ENCODE measurements at regions not wholly inside any gene's neighbourhood (a gene's known extent, or its start where the extent isn't known, plus 50 kb on each side); places are given as distances from the start of the nearest gene placed in this dataset.

GRCh38 chr7:41481353-41481752 is 221.5 kb downstream of the INHBA start:
- TF ChIP-seq GATA2 (IDR thresholded peaks at IDR 0.05; ENCODE audit: low read depth, low read length) (no peak), GATA3 (IDR thresholded peaks at IDR 0.05; ENCODE audit: low read depth, low read length) (no peak)

GRCh38 chr7:41478187-41478586 is 224.7 kb downstream of the INHBA start:
- TF ChIP-seq GATA2 (IDR thresholded peaks at IDR 0.05; ENCODE audit: low read depth, low read length) (no peak), GATA3 (IDR thresholded peaks at IDR 0.05; ENCODE audit: low read depth, low read length) (no peak)

- no peak for TF ChIP-seq GATA2 (IDR thresholded peaks at IDR 0.05; ENCODE audit: low read depth, low read length)
- TF ChIP-seq GATA3 (IDR thresholded peaks at IDR 0.05; ENCODE audit: low read depth, low read length) = no peak
Measured at GRCh38 chr7:41476460-41476803, 226.5 kb downstream of the INHBA start.

GRCh38 chr7:41475801-41476459 is 227.0 kb downstream of the INHBA start:
- TF ChIP-seq GATA2 (IDR thresholded peaks at IDR 0.05; ENCODE audit: low read depth, low read length) (no peak), GATA3 (IDR thresholded peaks at IDR 0.05; ENCODE audit: low read depth, low read length) (no peak)

DNA sequence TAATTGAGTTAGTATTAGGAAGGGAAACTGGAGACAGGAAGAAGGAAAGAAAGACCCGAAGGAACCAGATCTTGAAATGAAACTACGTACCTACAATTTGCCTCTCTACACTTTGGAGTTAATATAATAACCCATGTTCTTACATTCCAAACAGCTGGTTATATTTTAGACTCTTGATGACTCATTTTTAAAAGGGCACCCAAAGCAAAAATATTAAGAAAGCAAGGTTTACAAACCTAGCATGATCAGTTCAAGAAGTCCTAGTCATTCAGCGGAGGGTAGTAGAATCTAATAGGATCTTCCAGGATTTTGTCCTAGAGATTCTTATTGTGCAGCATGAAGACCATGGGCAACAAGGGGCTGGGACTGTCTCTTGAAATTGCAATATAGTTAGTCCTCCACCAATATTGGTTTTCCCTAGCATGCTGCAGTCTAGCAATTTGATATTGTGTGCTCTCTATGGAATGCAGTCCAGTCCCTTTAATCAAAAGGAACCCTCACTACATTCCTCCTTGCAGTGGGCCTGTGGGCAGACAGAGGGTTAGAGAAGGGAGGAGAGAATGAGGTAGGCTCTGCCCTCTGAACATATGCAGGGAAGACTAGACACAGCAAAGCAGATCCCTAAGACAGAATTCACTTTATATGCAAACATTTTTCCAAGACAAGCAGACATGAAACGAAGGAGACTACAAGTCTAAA is 230.3 kb downstream of the INHBA start:
- TF ChIP-seq GATA3 (IDR thresholded peaks at IDR 0.05; ENCODE audit: low read depth, low read length) (no peak), GATA2 (IDR thresholded peaks at IDR 0.05; ENCODE audit: low read depth, low read length) (no peak)

- no peak for TF ChIP-seq GATA2 (IDR thresholded peaks at IDR 0.05; ENCODE audit: low read depth, low read length)
- no peak for TF ChIP-seq GATA3 (IDR thresholded peaks at IDR 0.05; ENCODE audit: low read depth, low read length)
Measured at GRCh38 chr7:41470081-41470480, 232.8 kb downstream of the INHBA start.

DNA sequence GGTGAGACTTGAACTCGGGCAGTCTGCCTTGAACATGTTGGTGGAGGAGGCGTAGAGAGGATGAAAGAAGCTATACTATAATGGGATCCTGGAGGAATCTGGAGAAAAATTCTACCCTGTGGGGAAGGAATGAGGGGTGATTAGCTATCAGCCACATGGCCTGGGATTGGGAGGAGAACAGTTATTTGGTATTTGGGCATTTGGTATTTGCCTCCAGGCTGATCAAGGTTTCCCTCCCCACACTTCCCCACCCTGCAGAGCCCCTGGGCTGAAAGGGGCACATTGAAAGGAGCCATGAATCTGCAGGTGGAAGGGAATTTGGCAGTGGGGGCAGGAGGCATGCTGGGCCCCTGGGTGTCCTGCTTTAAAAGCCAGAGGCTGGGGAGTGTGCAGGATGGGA is 235.3 kb downstream of the INHBA start:
- TF ChIP-seq GATA3 (IDR thresholded peaks at IDR 0.05; ENCODE audit: low read depth, low read length) (no peak), GATA2 (IDR thresholded peaks at IDR 0.05; ENCODE audit: low read depth, low read length) (no peak)

GRCh38 chr7:41466760-41467384 is 236.0 kb downstream of the INHBA start:
- no peak for TF ChIP-seq GATA3 (IDR thresholded peaks at IDR 0.05; ENCODE audit: low read depth, low read length)
- TF ChIP-seq GATA2 (IDR thresholded peaks at IDR 0.05; ENCODE audit: low read depth, low read length) = no peak

DNA sequence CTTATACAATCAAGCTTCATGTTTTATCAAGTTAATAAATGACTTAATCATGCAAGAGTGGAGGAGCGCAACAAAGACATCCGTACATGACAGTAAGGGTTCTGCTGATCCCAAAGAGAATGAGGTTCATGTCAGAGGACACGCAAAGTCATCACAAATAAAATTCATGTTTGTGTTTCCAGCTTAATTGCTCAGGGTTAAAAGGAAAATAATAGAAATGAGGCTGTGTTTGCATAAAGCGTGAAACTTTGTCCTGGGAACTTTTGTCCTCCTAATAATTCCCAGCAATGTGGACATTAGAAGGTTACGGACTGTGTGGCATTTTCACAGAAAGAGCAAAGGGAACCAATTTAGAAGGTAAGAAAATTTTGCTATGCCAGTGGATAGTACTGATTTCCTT is 237.3 kb downstream of the INHBA start:
- TF ChIP-seq GATA2 (IDR thresholded peaks at IDR 0.05; ENCODE audit: low read depth, low read length) (no peak), GATA3 (IDR thresholded peaks at IDR 0.05; ENCODE audit: low read depth, low read length) (no peak)

DNA sequence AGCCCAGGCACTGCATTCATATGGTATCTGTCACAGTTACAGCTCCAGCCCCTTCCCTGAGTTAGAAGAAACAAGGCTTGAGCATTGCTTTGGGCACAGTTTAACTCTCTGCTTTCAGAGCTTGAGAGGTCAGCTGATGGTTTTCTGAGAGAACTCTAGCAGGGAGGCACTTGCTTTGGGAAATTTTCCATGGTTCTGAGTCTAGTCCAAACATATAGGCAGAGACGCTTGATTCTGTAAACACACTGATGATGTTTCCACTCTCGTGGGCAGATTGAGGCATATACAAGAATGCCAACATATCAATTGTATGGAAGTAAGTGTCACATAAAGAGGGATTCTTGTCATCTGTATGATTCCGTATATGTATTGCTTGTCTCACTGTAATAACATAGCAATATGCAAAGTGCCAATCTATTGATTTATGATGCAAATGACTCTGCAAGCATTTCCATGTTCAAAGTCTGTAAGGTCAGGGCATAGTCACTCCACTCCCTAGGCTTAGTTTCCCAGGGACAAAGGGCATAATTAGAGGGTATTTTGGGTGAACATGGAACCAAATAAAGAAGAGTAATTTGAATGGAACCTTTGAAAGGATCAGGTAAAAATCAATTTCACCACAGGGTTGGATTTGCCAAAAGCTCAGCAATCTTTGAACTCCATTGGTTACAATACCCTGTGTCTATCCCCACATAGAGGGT is 239.0 kb downstream of the INHBA start:
- TF ChIP-seq GATA2 (IDR thresholded peaks at IDR 0.05; ENCODE audit: low read depth, low read length) = no peak
- TF ChIP-seq GATA3 (IDR thresholded peaks at IDR 0.05; ENCODE audit: low read depth, low read length) = no peak

- no peak for TF ChIP-seq GATA3 (IDR thresholded peaks at IDR 0.05; ENCODE audit: low read depth, low read length)
- TF ChIP-seq GATA2 (IDR thresholded peaks at IDR 0.05; ENCODE audit: low read depth, low read length) = no peak
Measured at GRCh38 chr7:41459623-41460261, 243.1 kb downstream of the INHBA start.

GRCh38 chr7:41459183-41459582 is 243.7 kb downstream of the INHBA start:
- TF ChIP-seq GATA3 (IDR thresholded peaks at IDR 0.05; ENCODE audit: low read depth, low read length) (no peak), GATA2 (IDR thresholded peaks at IDR 0.05; ENCODE audit: low read depth, low read length) (no peak)

DNA sequence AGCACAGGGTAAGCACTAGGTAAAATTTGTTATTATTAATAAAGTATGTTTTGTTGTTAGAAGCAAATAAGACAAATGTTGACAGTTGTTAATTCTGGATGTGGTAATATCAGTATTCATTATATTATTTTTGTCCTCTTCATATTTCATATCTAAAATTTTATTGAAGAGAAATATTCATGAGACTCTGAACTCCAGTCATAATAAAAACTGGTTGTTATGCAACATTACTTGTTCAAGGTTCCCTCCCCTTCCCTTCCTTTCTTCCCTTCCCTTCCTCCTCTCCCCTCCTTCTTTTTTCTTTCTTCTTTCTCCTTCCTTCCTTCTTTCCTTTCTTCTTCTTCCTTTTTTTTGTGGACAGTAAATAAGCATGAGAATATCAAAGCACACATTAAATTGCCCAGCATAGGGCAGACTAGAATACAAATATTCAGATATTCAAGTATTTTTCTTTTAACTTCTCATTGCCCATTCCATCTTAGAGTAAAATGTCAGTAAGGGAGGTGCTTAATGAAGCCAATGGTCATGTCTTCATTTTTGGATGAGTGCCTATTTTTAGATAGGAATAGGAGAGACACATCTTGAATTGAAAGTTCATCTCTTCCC is 245.0 kb downstream of the INHBA start:
- TF ChIP-seq GATA3 (IDR thresholded peaks at IDR 0.05; ENCODE audit: low read depth, low read length) (no peak), GATA2 (IDR thresholded peaks at IDR 0.05; ENCODE audit: low read depth, low read length) (no peak)

GRCh38 chr7:41451826-41452225 is 251.1 kb downstream of the INHBA start:
- no peak for TF ChIP-seq GATA2 (IDR thresholded peaks at IDR 0.05; ENCODE audit: low read depth, low read length)
- no peak for TF ChIP-seq GATA3 (IDR thresholded peaks at IDR 0.05; ENCODE audit: low read depth, low read length)
